ENCODE measurements at regions not wholly inside any gene's neighbourhood (a gene's known extent, or its start where the extent isn't known, plus 50 kb on each side); places are given as distances from the start of the nearest gene placed in this dataset.
"Not testable (repeated sequence)": the region's sequence is repeated elsewhere in the genome, so short reads cannot be mapped to it uniquely, and the experiment has no call there.

GRCh38 chr3:87543408-87543807, 267.0 kb upstream of the POU1F1 start:
- TF ChIP-seq, protein P1, sequence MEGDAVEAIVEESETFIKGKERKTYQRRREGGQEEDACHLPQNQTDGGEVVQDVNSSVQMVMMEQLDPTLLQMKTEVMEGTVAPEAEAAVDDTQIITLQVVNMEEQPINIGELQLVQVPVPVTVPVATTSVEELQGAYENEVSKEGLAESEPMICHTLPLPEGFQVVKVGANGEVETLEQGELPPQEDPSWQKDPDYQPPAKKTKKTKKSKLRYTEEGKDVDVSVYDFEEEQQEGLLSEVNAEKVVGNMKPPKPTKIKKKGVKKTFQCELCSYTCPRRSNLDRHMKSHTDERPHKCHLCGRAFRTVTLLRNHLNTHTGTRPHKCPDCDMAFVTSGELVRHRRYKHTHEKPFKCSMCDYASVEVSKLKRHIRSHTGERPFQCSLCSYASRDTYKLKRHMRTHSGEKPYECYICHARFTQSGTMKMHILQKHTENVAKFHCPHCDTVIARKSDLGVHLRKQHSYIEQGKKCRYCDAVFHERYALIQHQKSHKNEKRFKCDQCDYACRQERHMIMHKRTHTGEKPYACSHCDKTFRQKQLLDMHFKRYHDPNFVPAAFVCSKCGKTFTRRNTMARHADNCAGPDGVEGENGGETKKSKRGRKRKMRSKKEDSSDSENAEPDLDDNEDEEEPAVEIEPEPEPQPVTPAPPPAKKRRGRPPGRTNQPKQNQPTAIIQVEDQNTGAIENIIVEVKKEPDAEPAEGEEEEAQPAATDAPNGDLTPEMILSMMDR (IDR thresholded peaks at IDR 0.05), result not testable (repeated sequence)
- TF ChIP-seq POLR2A, POLR2AphosphoS5, EP300 (IDR thresholded peaks at IDR 0.05): not testable (repeated sequence)
